ENCODE measurements at regions not wholly inside any gene's neighbourhood (a gene's known extent, or its start where the extent isn't known, plus 50 kb on each side); places are given as distances from the start of the nearest gene placed in this dataset.

DNA sequence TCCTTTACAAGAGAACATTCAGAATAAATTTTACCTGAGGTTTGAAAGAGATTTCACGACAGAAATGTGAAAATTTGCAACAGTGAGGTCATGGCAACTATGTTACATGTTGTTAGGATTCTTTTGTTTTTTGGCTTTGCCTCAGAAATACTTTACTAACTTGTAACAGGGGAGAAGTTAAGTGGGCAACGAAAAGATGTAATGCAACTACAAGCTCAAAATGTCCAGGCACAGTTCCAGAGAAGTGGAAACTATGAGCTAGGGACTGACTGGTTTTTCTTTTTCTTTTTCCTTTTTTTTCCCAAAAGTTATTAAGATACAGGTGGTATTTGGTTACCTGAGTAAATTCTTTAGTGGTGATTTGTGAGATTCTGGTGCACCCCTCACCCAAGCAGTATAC is 111.5 kb upstream of the PPP2R3A start:
- Histone ChIP-seq H3K4me3 (no peak overlapping the region), H3K36me3 (no peaks in the 10 kb centered on the region), H3K27me3 (peaks cover 0 to 23% (median 8%) of the 10 kb centered on the region in 7 donors), H3K4me1 (no peaks in the 10 kb centered on the region), H3K9me3 (no peaks in the 10 kb centered on the region), H3K27ac (no peak overlapping the region)
- TF ChIP-seq CTCF (IDR thresholded peaks at IDR 0.05) = no peak
- ATAC-seq (no peak), DNase-seq (no peak)
- WGBS, 2 donors = 49 to 53% methylated on average over 2 of the region's 2 CpGs
- intact Hi-C loops (cut with DNase I) = no loop called here

GRCh38 chr3:135860761-135861160 is 104.8 kb upstream of the PPP2R3A start:
- TF ChIP-seq CTCF (IDR thresholded peaks at IDR 0.05) = no peak
- Histone ChIP-seq H3K36me3 (no peaks in the 10 kb centered on the region), H3K27ac (no peak overlapping the region), H3K4me1 (peaks cover 0 to 6% (median 0%) of the 10 kb centered on the region in 9 donors), H3K27me3 (peaks cover 0 to 7% (median 0%) of the 10 kb centered on the region in 7 donors), H3K4me3 (no peak overlapping the region), H3K9me3 (peaks cover 0 to 4% (median 0%) of the 10 kb centered on the region in 11 donors)
- DNase-seq (no peak), ATAC-seq (no peak)
- 70 to 86% methylated on average over 2 of the region's 2 CpGs for WGBS, 2 donors
- intact Hi-C loops (cut with DNase I) = no loop called here

- peaks cover 0 to 7% (median 0%) of the 10 kb centered on the region in 7 donors for H3K27me3 ChIP-seq
- ATAC-seq = no peak
Measured at GRCh38 chr3:135862361-135862760, 103.2 kb upstream of the PPP2R3A start.

DNA sequence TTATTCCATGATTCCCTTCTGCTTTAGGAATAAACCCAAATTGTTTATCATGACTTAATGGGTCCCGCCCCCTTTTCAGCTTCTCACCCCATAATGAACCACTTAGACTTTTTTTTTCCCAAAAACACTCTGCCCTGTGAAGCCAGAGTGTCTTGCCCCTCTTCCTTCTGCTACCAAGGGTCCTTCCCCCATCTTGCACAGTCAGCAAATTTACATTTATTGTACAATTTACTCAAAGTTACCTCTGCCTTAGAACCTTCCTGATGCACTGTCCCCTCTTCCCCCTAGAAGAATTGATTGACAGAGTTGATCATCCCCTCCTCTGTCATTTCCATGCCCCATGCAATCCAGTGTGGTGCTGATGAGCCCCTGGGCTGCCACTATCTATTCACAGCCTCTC is 101.5 kb upstream of the PPP2R3A start:
- peaks cover 0 to 7% (median 0%) of the 10 kb centered on the region in 11 donors for H3K9me3 ChIP-seq
- 76 to 88% methylated on average over 1 of the region's 1 CpG for WGBS, 2 donors
- ATAC-seq (no peak), DNase-seq (no peak)
- intact Hi-C loops (cut with DNase I) = no loop called here
- H3K4me1 ChIP-seq = peaks cover 0 to 7% (median 0%) of the 10 kb centered on the region in 9 donors
- no peak for TF ChIP-seq CTCF (IDR thresholded peaks at IDR 0.05)
- no peak overlapping the region for H3K27ac ChIP-seq
- peaks cover 0 to 5% (median 0%) of the 10 kb centered on the region in 7 donors for H3K27me3 ChIP-seq
- H3K36me3 ChIP-seq = no peaks in the 10 kb centered on the region
- no peak overlapping the region for H3K4me3 ChIP-seq

More at GRCh38 chr3:135862361-135862760, 103.2 kb upstream of the PPP2R3A start:
- Histone ChIP-seq H3K9me3 (peaks cover 0 to 7% (median 0%) of the 10 kb centered on the region in 11 donors), H3K36me3 (no peaks in the 10 kb centered on the region), H3K27ac (no peak overlapping the region), H3K4me3 (no peak overlapping the region), H3K4me1 (peaks cover 0 to 7% (median 0%) of the 10 kb centered on the region in 9 donors)
- no peak for TF ChIP-seq CTCF (IDR thresholded peaks at IDR 0.05)
- WGBS, 2 donors = 71 to 86% methylated on average over 1 of the region's 1 CpG
- no peak for DNase-seq
- intact Hi-C loops (cut with DNase I) = no loop called here
